Cardiac septum (tissue), 1 donor: ENCODE measurements at regions not wholly inside any gene's neighbourhood (a gene's known extent, or its start where the extent isn't known, plus 50 kb on each side); places are given as distances from the start of the nearest gene placed in this dataset.

ENCODE experiments used
- DNase-seq: peaks from one replicate; pipeline ENCODE4 v3.0.0-alpha.2; 2020; ENCODE audit warnings: low spot score
- intact Hi-C: fragments of 100-400 bp; cut with DNase I; formaldehyde crosslinking; loops from one replicate; pipeline ENCODE4 v1.14.0; 2022
- donor health status: DM: no; HTN: no; CAD: no.

- DNase-seq = no peak
- intact Hi-C loops = no loop called here
Observed at GRCh38 chr5:4487581-4487980, 652.5 kb upstream of the ADAMTS16 start.

DNA sequence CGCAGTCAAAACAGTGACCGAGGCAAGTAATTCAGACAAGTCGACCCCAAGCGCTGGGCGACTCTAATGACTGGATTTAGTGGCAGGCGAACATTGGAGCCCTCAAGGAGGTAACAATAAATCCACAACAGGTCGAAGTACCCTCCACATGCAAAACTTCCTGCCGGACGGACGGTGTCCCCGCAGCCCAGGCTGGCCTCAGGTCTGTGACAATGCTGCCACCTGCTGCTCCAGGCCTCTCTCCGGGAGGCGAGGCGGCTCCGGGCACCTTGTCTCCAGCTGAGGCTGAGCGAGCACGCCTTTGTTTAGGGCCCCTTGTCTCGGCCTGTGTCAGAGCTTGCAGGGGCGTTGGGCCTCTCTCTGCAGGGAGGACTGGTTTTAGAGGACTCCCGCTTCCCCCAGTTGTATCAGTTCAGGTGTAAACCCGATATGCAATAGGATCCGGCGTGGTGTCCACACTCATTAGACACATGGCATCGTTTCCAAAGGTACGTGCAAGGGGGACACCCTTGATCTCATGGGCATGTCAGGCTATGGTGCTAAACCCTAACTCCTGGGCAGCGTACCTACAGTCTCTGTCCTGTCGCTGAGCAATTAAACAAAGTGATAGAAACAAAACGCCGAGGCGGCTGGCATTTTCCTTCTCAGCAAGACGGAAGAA is 628.0 kb upstream of the ADAMTS16 start:
- DNase-seq = no peak

GRCh38 chr5:4513381-4513780 is 626.7 kb upstream of the ADAMTS16 start:
- no peak for DNase-seq
- intact Hi-C loops = no loop called here

More for the DNA sequence above, 628.0 kb upstream of the ADAMTS16 start:
- intact Hi-C loops = no loop called here

GRCh38 chr5:4514067-4514648 is 626.0 kb upstream of the ADAMTS16 start:
- intact Hi-C loops = no loop called here
- DNase-seq = no peak

DNA sequence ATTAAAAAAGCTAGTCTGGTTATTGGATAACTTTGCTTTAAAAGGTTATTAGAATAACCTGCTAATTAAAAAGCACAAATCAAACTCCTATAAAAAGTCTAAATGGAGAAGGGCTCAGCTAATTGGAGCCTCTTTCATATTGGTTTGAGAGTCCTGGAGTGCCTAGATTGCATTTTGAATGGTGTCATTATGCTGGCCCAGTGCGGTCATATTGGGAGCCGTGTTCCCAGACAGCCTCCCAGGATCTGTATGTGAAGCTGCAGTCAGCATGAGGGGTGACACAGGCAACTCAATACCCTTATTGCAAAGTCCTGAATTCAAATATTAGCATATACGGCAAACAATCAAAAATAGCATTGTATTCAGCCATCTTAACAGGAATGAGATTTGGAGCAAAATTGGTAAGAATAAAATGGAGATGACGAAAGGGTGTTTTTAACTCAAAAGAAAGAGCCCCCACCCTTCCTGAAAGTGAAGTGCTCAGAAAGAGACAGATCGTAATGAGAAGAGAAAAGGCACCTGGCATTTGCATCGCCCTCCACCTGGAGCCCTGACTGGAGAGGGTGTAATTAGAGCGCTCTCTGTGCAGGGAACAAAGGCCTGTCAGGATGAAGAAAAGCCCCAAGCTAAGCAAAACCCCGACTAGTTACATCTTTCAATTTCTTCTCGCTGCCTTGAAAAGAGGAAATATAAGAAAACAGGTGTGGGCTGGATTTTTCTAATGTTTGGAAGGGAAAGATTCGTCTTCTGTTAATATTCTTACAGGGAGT is 621.0 kb upstream of the ADAMTS16 start:
- DNase-seq = no peak
- intact Hi-C loops = no loop called here

DNA sequence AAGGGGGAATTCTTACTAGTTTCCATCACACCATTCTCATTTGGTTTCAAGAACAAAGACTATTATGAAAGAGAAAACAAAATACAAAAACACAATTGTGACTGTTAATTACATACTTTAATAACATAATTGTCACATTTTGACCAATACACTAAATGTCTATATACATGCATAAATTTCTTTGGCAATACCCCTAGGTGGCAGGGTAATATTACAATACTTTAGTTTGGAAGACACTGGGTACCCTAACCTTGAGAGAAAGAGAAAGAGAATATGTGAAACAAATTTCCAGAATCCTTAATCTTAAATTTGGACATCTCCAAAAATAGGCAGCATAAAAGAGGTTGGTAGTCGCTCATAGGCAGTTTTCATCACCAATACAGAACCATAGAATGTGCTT is 619.6 kb upstream of the ADAMTS16 start:
- no peak for DNase-seq
- intact Hi-C loops = no loop called here

- no peak for DNase-seq
- intact Hi-C loops = no loop called here
Observed at GRCh38 chr5:4523038-4523437, 617.1 kb upstream of the ADAMTS16 start.

DNA sequence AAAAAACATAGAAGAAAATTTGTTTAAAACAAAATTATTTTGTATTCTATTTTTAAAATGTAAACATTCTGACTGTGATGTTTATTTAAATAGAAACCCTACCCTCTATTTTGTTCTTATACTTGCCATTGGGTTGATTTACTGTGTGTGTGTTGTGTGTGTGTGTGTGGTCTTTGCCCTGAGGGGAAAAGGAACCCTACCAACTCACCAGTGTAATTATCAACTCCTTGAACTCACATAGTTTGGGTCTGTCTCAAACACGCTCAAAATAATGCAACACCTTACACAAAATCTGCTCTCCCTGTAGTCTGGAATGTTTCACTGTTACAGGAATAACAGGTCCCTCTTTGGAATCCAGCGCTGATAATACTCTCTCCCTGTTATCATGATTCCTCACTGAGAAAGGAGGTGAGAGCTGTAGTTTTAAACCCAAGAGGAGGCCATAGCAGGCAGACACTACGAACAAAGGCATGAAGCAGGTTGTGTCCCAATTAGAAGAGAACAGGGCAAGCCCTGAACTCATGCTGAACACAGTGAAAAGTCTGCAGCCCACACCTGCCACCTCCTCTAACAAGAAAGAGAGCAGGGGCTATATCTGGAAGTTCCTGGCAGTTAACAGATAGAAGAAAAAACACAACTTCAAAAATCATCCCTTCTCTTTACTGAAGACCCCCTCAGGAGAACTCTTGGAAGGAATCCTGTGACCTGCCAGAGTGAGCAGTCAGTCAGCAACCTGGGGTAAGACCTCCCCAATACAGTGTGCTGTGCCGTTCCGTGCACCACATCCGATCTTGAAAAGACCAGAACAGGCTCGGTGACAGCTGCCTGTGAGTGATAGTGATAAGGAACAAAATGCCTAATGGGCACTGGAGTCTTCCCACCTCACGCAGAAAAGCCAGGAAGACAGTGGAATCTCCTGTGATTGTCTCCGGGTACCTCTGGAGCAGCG is 608.1 kb upstream of the ADAMTS16 start:
- DNase-seq = no peak

GRCh38 chr5:4532705-4533080 is 607.4 kb upstream of the ADAMTS16 start:
- no peak for DNase-seq
- intact Hi-C loops = no loop called here

More for the DNA sequence above, 608.1 kb upstream of the ADAMTS16 start:
- intact Hi-C loops = no loop called here

DNA sequence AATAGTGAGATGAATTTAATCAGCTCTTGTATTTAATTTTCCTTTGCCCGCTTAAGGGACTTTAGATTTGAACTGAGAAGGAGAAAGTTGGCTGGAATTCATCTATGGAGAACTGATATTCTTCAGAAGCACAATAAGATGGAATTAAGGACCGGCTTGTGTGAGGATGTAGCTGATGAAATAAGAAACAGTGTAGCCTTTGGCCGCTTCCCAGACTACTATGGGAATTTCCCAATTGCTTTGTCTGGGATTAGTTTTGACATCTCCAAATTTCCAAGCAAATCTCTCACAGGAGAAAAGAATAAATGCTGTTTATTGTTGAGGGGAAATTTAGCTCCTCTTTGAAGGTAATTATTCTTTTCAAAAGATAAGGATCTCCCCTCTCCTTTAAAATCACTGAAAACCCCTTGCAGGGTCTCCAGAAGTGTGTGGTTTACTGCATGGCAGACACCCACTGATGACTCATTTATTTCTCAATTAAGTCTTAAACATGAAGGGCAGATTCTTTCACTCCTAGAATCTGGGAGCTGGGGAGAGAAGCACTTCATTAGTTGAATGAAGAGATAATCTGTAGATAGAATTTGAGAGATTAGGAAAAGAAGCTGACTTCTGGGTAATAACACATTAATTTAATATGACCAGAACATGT is 606.5 kb upstream of the ADAMTS16 start:
- intact Hi-C loops = no loop called here
- no peak for DNase-seq

DNA sequence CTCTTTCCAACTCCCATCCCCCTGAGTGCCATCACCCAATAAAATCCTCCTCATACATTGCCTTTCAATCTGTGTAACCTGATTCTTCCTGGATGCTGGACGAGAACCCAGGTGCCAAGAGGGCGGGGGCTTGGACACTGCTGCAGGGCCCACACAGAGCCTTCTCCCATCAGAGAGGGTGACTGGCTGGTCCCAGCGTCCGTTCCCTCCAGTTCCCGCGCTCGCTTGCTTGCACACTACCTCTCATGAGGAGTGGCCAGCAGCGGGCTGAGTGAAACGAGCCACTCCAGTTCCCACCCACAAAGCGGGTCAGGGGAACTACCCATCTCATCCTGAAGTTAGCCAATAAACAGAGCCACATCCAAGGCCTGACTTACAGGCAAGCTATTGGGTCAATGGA is 602.6 kb upstream of the ADAMTS16 start:
- DNase-seq = no peak
- intact Hi-C loops = no loop called here

DNA sequence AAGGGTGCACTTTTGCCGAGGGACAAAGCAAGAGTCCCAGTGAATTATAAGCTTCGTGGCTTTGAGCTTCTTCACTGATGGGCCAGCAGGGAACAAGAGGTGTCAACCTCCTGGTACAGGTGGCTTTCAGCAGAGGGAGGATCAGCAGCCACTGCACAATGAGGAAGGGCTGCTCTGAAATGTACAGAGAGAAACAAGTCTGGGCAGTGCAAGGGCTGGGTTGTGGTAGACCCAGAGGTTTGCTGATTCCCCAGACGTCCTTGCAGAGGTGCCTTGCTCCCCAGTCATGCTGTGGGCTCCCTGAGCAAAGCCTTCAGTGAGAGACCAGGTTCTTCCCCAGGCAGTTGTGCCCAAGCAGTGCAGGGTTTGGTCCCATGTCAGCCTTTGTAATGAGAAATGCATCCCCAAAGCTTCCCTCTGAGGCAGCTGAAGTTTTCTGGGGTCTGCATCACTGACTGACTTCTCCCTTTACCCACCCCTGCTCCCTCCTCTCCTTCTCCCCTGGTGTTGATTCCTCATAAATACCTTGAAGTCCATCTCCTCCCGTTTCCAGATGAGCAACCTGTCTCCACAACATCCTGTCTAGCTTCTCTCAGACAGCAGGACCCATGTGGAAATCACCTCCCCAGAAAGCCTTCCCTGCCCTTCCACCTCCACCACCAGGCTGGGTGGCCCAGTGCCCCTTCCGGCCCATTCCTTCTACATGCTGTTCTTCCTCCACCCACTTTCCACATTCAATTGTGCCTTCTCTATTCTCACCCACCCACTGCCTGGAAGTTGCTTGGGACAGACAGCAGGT is 599.6 kb upstream of the ADAMTS16 start:
- intact Hi-C loops = no loop called here
- DNase-seq = no peak

DNA sequence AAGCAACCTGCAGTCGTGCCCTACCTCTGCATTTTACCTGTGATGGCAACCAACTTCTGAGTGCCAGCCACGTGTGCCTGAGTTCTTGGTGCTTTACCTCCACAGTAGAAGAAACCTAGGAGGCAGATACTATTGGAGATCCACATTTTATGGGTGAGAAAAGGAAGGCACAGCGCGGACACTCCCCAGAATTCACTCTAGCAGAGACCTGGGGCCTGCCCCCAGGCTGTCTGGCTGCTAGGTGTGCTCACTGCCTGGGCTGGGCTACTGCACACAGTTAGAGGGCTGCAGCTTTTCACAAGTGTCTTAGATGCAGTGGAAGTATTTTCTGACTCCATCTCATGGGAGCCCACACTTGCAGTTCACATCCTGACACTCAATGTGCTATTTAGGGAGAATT is 598.8 kb upstream of the ADAMTS16 start:
- intact Hi-C loops = no loop called here
- DNase-seq = no peak

- intact Hi-C loops = no loop called here
- no peak for DNase-seq
Observed at GRCh38 chr5:4542145-4542778, 597.9 kb upstream of the ADAMTS16 start.

DNA sequence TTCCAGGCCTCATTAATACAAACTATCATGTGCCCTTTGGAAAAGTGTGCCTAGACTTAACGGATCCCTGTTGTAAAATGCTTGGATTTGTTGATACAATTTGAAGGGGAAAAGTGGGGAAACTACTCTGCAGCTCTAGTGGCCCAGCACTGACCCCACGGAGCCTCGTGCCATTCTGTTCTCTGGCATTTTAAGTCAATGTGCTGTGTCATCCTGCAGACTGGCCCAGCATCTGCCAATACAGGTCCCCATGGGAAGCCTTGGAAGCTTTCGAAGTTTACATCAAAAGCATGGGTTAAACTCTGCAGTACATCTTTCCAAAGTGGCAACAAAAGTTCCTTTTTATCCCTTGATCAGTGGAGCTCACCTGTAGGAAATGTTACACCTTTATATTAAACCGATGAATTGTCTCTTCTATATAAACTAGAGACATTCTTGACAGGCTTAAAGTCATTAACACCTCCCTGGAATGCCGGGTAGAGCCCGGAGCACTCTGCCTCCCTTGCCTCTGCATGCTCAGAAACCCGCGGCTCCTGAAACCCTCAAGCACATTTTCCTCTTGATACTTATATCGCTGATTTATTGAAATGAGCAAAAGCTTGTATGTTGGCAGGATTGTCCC is 596.0 kb upstream of the ADAMTS16 start:
- intact Hi-C loops = no loop called here
- DNase-seq = no peak

GRCh38 chr5:4547547-4547946 is 592.6 kb upstream of the ADAMTS16 start:
- no peak for DNase-seq
- intact Hi-C loops = no loop called here

GRCh38 chr5:4548341-4548740 is 591.8 kb upstream of the ADAMTS16 start:
- intact Hi-C loops = no loop called here

DNA sequence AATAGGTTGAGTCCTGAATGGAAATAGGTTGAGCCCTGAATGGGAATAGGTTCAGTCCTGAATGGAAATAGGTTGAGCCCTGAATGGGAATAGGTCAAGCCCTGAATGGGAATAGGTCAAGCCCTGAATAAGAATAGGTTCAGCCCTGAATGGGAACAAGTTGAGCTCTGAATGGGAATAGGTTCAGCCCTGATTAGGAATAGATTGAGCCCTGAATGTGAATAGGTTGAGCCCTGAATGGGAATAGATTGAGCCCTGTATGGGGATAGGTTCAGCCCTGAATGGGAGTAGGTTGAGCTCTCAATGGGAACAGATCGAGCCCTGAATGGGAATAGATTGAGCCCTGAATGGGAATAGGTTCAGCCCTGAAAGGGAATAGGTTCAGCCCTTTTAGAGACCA is 590.8 kb upstream of the ADAMTS16 start:
- intact Hi-C loops = no loop called here

More at GRCh38 chr5:4548341-4548740, 591.8 kb upstream of the ADAMTS16 start:
- DNase-seq = no peak

More for the DNA sequence above, 590.8 kb upstream of the ADAMTS16 start:
- DNase-seq = no peak
